Vagina (tissue), 2 donors: ENCODE measurements at regions not wholly inside any gene's neighbourhood (a gene's known extent, or its start where the extent isn't known, plus 50 kb on each side); places are given as distances from the start of the nearest gene placed in this dataset.

ENCODE experiments used
- DNase-seq, 2 donors: peaks; one replicate each; pipeline ENCODE4 v3.0.0-alpha.2; 2017; ENCODE audit errors: extremely low spot score in 2 of 2
- H3K27ac ChIP-seq: fragments of 200-600 bp; sonication (generic); one replicate; pipeline ENCODE4 v1.5.1; 2019
- H3K27me3 ChIP-seq: fragments of 200-600 bp; sonication (generic); one replicate; pipeline ENCODE4 v1.5.1; 2019
- H3K36me3 ChIP-seq, 2 donors: fragments of 200-600 bp; sonication (generic); one replicate each; pipeline ENCODE4 v1.5.1; 2017 to 2019
- H3K4me1 ChIP-seq: fragments of 200-600 bp; sonication (generic); one replicate; pipeline ENCODE4 v1.5.1; 2019
- H3K4me3 ChIP-seq, 2 donors: fragments of 200-600 bp; sonication (generic); 1 replicate in 1 of 2; 2 replicates in 1 of 2; pipeline ENCODE4 v1.5.1; 2016 to 2019
- H3K9me3 ChIP-seq: fragments of 200-600 bp; sonication (generic); one replicate; pipeline ENCODE4 v1.5.1; 2019
- POLR2A ChIP-seq, 2 donors: fragments of 450-650 bp; IDR thresholded peaks; one replicate each; pipeline ENCODE4 v1.6.1; 2017; ENCODE audit warnings: antibody characterized with exemption in 2 of 2, mild to moderate bottlenecking in 2 of 2, moderate library complexity in 2 of 2
- POLR2AphosphoS5 ChIP-seq, 2 donors: sonication (generic); formaldehyde crosslinking; IDR thresholded peaks; one replicate each; pipeline ENCODE4 v1.9.0; 2017; ENCODE audit warnings: antibody characterized with exemption in 2 of 2, mild to moderate bottlenecking in 2 of 2, low read depth in 1 of 2; ENCODE audit not compliant: insufficient read depth in 1 of 2
- intact Hi-C: fragments of 100-400 bp; cut with DNase I; formaldehyde crosslinking; loops from one replicate; pipeline ENCODE4 v1.15.1; 2023
- TF ChIP-seq, protein P1 (sequence below), 3 experiments: fragments of 450-650 bp in 2 of 3; fragments of 200-600 bp in 1 of 3; sonication (generic) in 1 of 3; IDR thresholded peaks; one replicate each; pipeline ENCODE4 v1.5.1; 2017 to 2019; ENCODE audit warnings: antibody characterized with exemption in 3 of 3, mild to moderate bottlenecking in 2 of 3, moderate library complexity in 2 of 3

DNA sequence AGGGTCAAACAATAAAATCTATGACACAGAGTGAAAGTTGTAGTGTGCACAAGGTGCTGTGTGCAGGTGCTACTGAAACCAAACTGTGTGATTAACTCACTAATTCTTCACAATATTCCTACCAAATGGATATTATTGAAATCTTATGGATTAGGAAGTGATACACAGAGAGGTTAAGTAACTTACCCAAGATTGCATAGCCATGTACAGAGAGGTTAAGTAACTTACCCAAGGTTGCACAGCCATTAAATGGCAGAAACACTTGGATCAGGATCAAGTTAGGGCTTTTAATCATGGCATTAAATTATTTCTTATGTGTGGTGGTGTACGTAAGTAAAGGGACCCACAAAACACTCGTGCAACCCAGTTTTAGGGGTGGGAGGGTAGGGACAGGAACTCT lies 771.4 kb downstream of the AACS start:
- Histone ChIP-seq H3K36me3 (no peaks in the 10 kb centered on the region), H3K27me3 (no peaks in the 10 kb centered on the region), H3K9me3 (no peaks in the 10 kb centered on the region), H3K27ac (no peak overlapping the region), H3K4me1 (no peaks in the 10 kb centered on the region), H3K4me3 (no peak overlapping the region)
- intact Hi-C loops = no loop called here
- DNase-seq = no peak
- no peak for TF ChIP-seq POLR2A (IDR thresholded peaks at IDR 0.05)
- no peak for TF ChIP-seq POLR2AphosphoS5 (IDR thresholded peaks at IDR 0.05; ENCODE audit: insufficient read depth in 1 of 2, low read depth in 1 of 2)
- TF ChIP-seq, protein P1, sequence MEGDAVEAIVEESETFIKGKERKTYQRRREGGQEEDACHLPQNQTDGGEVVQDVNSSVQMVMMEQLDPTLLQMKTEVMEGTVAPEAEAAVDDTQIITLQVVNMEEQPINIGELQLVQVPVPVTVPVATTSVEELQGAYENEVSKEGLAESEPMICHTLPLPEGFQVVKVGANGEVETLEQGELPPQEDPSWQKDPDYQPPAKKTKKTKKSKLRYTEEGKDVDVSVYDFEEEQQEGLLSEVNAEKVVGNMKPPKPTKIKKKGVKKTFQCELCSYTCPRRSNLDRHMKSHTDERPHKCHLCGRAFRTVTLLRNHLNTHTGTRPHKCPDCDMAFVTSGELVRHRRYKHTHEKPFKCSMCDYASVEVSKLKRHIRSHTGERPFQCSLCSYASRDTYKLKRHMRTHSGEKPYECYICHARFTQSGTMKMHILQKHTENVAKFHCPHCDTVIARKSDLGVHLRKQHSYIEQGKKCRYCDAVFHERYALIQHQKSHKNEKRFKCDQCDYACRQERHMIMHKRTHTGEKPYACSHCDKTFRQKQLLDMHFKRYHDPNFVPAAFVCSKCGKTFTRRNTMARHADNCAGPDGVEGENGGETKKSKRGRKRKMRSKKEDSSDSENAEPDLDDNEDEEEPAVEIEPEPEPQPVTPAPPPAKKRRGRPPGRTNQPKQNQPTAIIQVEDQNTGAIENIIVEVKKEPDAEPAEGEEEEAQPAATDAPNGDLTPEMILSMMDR (IDR thresholded peaks at IDR 0.05) = no peak

DNA sequence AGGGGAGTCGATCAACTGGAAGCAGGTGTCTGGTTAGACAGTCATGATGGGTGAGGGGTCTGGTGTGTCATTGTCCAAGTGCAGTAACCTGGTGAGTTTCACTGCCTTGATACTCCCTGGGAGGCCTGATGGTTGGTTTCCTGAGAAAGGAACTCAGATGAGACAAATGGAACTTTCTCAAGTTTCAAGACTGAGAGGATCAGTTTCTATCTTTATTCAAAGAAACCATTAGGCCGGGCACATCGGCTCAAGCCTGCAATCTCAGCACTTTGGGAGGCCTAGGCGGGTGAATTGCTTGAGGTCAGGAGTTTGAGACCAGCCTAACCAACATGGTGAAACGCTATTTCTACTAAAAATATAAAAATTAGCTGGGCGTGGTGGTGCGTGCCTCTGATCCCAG lies 776.1 kb downstream of the AACS start:
- DNase-seq = no peak
- Histone ChIP-seq H3K36me3 (no peaks in the 10 kb centered on the region), H3K27me3 (no peaks in the 10 kb centered on the region), H3K27ac (no peak overlapping the region), H3K4me3 (no peak overlapping the region), H3K4me1 (no peaks in the 10 kb centered on the region), H3K9me3 (no peaks in the 10 kb centered on the region)
- no peak for TF ChIP-seq POLR2A (IDR thresholded peaks at IDR 0.05)
- TF ChIP-seq, protein P1 (IDR thresholded peaks at IDR 0.05) = no peak
- intact Hi-C loops = no loop called here

DNA sequence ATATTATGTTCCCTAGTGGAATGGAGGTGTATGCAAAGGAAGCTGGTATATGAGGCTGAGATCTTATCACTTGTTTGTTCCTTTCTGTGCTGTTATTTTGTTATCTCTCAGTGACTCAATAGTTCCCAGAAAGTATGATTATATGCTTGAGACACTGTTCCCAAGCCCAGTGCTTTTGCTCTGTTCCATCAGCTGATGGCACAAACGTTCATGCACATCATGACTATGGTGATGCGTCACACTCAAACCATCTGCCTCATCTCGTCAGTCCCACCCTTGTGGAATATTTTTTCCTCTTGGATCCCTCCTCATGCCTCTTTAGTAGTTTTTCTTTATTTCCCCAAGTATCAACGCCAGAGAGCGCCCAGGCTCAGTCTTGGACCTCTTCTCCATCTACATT lies 786.9 kb downstream of the AACS start:
- H3K4me1 ChIP-seq = no peaks in the 10 kb centered on the region
- H3K4me3 ChIP-seq = no peak overlapping the region
- no peaks in the 10 kb centered on the region for H3K36me3 ChIP-seq
- intact Hi-C loops = no loop called here
- TF ChIP-seq POLR2AphosphoS5 (IDR thresholded peaks at IDR 0.05; ENCODE audit: insufficient read depth in 1 of 2, low read depth in 1 of 2) = no peak
- TF ChIP-seq, protein P1 (IDR thresholded peaks at IDR 0.05) = no peak
- no peak for TF ChIP-seq POLR2A (IDR thresholded peaks at IDR 0.05)
- H3K9me3 ChIP-seq = no peaks in the 10 kb centered on the region
- no peak overlapping the region for H3K27ac ChIP-seq
- DNase-seq = no peak
- no peaks in the 10 kb centered on the region for H3K27me3 ChIP-seq

DNA sequence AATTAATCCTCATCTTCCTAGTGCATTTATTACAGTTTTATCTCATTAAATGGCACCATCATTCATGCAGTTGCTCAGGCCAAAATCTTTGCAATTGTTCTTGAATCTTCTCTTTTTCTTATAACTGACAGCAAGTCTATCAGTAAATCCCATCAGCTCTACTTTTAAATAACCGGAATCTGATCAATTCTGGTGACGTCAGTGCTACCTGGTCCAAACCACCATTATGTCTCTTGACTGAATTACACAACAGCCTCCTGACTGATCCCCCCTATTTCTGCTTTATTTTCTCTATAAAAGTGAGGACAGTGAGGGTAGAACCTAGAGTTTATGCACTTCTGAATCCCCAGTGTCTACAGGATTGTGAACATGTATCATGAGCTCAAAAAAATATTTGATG lies 787.4 kb downstream of the AACS start:
- TF ChIP-seq POLR2A (IDR thresholded peaks at IDR 0.05) (no peak), POLR2AphosphoS5 (IDR thresholded peaks at IDR 0.05; ENCODE audit: insufficient read depth in 1 of 2, low read depth in 1 of 2) (no peak)
- TF ChIP-seq, protein P1 (IDR thresholded peaks at IDR 0.05) = no peak
- H3K9me3 ChIP-seq = no peaks in the 10 kb centered on the region
- no peak overlapping the region for H3K4me3 ChIP-seq
- no peaks in the 10 kb centered on the region for H3K27me3 ChIP-seq
- intact Hi-C loops = no loop called here
- no peak for DNase-seq
- H3K36me3 ChIP-seq = no peaks in the 10 kb centered on the region
- no peak overlapping the region for H3K27ac ChIP-seq
- no peaks in the 10 kb centered on the region for H3K4me1 ChIP-seq

DNA sequence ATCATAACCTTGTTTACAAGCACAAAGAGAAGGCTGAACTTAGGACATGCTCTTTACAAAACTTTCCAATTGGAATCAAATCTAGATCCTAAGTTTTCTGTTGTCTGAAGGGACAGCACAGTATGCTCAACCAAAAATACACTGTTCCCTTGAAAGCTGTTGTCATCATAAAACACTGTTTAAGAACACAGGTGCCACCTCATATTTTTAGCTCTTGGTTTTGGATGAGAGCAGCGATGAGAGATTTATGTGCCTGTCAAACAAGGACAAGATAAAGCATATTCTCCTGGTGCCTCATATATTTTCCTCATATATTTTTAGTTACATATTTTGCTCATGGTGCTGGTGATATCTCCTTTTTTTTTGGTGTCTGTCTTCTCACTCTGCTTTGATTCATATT lies 788.4 kb downstream of the AACS start:
- Histone ChIP-seq H3K27me3 (no peaks in the 10 kb centered on the region), H3K4me3 (no peak overlapping the region), H3K27ac (no peak overlapping the region), H3K36me3 (no peaks in the 10 kb centered on the region), H3K4me1 (no peaks in the 10 kb centered on the region), H3K9me3 (no peaks in the 10 kb centered on the region)
- TF ChIP-seq, protein P1 (IDR thresholded peaks at IDR 0.05) = no peak
- TF ChIP-seq POLR2A (IDR thresholded peaks at IDR 0.05) = no peak
- TF ChIP-seq POLR2AphosphoS5 (IDR thresholded peaks at IDR 0.05; ENCODE audit: insufficient read depth in 1 of 2, low read depth in 1 of 2) = no peak
- DNase-seq = no peak
- intact Hi-C loops = no loop called here
